ENCODE measurements at regions not wholly inside any gene's neighbourhood (a gene's known extent, or its start where the extent isn't known, plus 50 kb on each side); places are given as distances from the start of the nearest gene placed in this dataset.
A peak's percentile ranks its signal among the peaks of the same experiment; 100 is the strongest.
"Not testable (repeated sequence)": the region's sequence is repeated elsewhere in the genome, so short reads cannot be mapped to it uniquely, and the experiment has no call there.

DNA sequence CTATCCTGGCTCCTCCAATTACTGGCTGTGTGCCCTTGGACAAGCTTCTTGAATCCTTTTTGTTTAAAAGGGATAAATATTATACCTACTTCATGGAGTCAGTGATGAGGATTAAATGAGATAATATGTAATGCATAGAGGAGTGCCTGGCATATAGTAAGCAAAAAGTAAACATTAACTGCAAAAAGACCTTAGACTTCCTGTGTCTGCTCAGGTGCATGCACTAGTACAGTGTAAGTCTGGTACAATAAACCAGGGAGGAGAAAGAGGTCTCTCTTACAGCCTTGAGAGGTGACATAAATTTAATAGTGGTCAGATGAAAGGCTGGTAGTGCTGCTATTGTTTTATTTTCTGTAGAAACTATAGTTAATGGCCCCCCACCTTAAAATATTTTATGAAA lies 305.2 kb upstream of the MIS18BP1 start:
- no peak for DNase-seq

GRCh38 chr14:45553981-45554380 lies 301.0 kb upstream of the MIS18BP1 start:
- DNase-seq, result no peak

GRCh38 chr14:45551240-45551820 lies 298.3 kb upstream of the MIS18BP1 start:
- not testable (repeated sequence) for DNase-seq

DNA sequence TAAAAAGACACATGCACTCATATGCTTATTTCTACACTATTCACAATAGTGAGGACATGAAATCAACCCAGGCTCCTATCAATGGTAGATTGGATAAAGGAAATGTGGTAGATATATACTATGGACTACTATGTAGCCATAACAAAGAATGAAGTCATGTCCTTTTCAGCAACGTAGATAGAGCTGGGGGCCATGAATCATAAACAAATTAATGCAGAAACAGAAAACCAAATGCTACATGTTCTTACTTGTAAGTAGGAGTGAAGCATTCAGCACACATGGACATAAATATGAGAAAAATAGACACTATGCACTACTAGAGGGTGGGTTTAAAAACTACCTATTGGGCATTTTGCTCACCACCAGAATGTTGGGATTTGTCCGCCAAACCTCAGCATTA lies 278.0 kb upstream of the MIS18BP1 start:
- no peak for DNase-seq

- peak in 1 of 2 donors; percentile 18 for DNase-seq
Measured at GRCh38 chr14:45526715-45527549, 273.9 kb upstream of the MIS18BP1 start.

DNA sequence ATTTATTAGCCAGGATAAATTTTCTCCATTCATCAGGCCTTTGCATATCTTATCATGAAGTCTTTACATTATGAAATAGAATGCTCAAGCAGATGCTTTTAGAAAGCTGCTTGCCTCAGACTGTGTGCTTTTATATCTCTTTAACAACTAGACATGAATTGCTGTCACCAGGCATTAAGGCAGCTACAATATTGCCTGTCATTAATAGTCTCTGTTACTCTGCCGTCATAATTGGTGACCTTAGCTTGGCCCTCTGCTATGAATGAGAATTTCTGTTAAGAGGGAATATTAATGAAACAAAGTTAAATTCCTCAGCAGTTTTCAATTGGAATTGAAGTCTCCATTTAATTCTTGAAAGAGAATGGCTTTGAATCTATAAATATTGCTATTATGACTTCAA lies 266.8 kb upstream of the MIS18BP1 start:
- DNase-seq, result no peak

- no peak for DNase-seq
Measured at GRCh38 chr14:45492876-45493275, 239.9 kb upstream of the MIS18BP1 start.

GRCh38 chr14:45491914-45492313 lies 238.9 kb upstream of the MIS18BP1 start:
- DNase-seq, result no peak

DNA sequence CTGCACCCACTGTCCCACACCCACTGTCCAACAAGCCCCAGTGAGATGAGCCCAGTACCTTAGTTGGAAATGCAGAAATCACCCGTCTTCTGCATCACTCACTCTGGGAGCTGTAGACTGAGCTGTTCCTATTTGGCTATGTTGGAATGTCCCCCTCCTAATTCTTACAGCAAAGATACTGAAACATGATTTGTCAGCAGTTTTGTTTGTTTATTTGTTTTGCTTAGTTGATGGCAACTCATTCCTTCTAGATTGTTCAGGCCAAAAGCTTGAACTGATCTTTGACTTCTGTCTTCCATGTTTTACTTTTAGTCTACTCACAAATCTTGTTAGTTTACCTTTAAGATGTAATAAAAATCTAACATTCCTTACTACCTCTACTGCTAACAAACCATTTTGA lies 233.6 kb upstream of the MIS18BP1 start:
- no peak for DNase-seq

DNA sequence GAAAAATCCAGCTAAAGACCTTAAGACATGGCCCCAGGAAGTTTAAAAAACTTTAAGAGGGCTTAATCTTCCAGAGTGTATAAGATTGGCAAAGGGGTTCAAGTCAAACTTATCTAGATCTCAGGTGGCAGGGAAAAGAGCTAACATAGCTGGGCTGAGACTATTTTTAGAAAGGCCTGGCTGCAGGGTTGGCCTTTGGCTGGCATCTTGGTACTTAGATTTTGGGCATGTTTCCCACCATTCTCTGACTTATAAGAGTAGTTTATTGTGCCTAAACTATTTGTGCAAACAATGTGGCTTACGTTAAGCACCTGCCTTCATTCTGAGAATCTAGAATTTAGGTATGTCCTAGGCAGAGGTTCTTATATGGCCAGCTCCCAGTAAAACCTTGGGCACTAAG lies 214.0 kb upstream of the MIS18BP1 start:
- DNase-seq, result no peak

- no peak for DNase-seq
Measured at GRCh38 chr14:45434221-45434620, 181.2 kb upstream of the MIS18BP1 start.

DNA sequence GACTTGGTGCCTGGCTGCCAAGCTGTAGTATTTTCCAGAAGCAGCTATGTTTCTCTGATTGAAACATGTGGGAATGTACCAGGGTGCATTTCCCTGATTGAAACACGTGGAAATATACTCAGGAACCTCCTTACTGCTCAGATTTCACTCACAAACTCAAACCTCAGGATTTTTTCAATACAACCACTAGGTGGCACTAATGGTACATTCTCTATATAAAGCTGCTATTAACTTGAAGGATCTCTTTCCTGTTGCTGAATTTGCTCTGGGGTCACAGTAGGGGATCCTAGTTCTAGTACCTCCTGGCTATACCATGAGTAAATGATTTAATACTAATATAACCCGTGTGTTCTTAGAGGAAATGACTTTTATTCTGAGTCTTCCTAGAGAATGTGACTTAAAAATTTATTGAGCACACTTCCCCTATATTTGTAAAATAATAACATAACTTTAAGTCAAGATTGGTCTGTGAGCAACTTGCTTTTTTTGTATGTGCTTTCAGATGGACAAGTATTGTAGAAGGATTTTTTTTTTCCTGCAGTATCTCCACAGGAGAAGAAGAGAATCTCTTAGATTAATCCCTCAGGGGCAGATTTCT lies 173.8 kb upstream of the MIS18BP1 start:
- DNase-seq, result peak; percentile 24 to 57

DNA sequence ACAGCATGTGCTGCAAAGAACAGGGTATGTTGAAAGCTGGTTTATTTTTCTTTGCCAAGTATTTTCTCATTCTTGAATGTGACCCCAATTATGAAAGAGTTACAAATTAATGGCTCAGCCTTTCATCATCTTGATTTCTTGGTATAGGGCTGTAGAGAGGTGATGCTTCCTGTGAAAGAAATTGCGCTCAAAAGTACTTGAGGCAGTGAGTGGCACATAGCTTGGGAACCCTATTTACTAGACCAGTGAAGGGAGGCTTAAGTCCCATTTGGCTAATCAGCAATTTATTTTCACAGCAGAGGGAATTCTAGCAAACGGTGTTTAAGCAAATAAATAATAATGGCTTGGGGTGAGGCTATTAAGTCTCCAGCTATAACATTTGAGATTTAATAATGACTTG lies 153.9 kb upstream of the MIS18BP1 start:
- no peak for DNase-seq

- no peak for DNase-seq
Measured at GRCh38 chr14:45400950-45401640, 148.1 kb upstream of the MIS18BP1 start.

GRCh38 chr14:45400509-45400908 lies 147.5 kb upstream of the MIS18BP1 start:
- no peak for DNase-seq

GRCh38 chr14:45381091-45381490 lies 128.1 kb upstream of the MIS18BP1 start:
- DNase-seq, result no peak

GRCh38 chr14:45377166-45377565 lies 124.2 kb upstream of the MIS18BP1 start:
- DNase-seq, result no peak

DNA sequence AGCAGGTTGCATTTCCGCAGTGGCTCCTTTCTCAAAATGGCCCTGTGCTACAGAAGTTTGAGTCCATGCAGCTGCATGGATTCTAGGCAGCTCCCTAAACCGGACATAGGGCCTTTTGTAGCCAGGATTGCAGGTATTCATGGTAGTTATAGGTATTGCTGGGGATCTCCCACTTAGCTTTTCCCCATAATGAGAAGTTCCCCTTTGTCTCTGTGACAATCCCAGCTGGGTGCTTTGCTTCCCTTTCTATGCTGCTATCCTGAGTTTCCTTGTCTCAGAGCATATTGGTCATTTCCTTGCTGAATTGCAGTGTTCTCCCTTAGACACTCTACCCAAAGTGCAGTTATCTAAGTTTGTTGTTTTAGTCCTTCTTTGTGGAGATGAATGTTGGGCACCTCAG lies 120.9 kb upstream of the MIS18BP1 start:
- no peak for DNase-seq

DNA sequence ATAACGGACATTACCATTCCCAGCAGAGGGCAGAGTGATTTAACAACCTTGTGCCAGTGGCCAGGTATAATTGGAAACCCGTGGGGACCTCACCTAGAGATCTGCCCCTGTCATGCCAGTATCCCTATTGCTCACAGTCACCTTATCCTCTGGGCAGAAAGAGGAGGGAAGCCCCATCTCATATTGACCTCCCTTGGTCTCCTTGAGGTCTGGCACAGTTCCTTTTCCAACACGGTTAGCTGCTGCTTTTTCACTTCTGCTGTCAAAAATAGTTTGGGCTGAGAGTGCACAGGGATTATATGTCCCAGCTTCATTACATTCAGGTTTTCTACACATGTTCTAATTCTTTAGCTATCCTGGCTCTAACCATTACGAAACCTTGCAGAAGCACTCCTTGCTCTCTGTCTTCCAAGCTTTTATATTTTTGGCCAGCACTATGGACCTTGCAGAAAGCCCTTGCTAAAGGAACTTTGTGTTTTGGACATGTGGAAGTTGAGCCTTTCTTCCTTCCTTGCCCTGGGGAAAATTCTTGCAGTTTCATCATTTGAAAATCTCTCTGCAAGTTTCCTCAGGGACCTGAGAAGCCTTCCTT lies 111.7 kb upstream of the MIS18BP1 start:
- DNase-seq, result no peak

- DNase-seq, result no peak
Measured at GRCh38 chr14:45362505-45362904, 109.5 kb upstream of the MIS18BP1 start.

- DNase-seq, result no peak
Measured at GRCh38 chr14:45361727-45362126, 108.7 kb upstream of the MIS18BP1 start.

DNA sequence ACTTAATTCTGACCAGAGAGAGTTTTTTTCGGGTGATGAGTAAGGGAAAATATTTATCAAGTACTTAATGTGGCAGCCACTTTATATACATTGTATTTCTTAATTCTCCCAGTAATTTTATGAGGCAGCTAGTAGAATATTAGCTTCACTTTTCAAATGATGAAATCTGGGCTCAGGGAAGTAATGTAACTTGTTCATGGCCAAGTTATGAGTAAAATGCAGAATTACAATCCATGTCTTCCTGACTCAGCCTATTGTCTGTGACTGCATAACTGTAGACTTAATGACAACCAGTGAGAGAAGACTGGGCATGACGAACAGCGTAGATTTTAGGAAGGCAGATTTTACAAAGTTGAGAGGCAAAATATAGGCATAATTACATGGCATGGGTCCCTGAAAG lies 106.7 kb upstream of the MIS18BP1 start:
- no peak for DNase-seq

DNA sequence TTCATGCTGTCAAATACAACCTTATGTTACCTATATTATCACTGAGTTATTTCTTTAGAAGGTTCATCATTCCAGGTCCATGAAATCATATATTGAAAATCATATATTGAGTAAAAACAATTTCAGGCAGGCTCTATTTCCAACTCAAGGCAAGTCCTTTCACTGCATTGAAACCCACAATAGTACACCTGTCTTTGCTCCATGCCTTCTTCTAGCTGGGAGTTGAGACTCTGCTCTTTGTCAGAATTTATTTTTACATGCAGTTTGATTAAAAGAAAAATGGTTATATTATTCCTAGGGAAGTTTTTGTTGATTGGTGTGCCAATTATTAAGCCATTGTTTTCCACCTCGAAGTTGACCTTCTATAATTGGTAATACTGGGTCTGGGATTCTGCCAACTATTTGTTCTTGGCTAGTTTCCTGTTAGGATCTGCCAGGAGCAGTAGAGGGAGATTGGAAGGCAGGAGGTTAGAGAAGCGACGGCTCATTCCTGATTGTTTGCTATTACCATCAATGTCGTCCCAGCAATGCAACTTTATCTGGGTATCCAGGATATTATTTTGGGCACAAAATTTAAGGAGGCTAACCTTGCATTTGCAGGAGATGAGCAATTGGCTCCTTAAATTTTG lies 79.5 kb upstream of the MIS18BP1 start:
- no peak for DNase-seq

All from inflammatory macrophage treated with lipopolysaccharide for 1 hour (primary cell).